Inferior parietal cortex (tissue), 1 donor: ENCODE measurements at regions not wholly inside any gene's neighbourhood (a gene's known extent, or its start where the extent isn't known, plus 50 kb on each side); places are given as distances from the start of the nearest gene placed in this dataset.

ENCODE experiments used
- DNase-seq: peaks from one replicate; pipeline ENCODE4 v3.0.0-alpha.2; 2016; ENCODE audit errors: extremely low spot score

DNA sequence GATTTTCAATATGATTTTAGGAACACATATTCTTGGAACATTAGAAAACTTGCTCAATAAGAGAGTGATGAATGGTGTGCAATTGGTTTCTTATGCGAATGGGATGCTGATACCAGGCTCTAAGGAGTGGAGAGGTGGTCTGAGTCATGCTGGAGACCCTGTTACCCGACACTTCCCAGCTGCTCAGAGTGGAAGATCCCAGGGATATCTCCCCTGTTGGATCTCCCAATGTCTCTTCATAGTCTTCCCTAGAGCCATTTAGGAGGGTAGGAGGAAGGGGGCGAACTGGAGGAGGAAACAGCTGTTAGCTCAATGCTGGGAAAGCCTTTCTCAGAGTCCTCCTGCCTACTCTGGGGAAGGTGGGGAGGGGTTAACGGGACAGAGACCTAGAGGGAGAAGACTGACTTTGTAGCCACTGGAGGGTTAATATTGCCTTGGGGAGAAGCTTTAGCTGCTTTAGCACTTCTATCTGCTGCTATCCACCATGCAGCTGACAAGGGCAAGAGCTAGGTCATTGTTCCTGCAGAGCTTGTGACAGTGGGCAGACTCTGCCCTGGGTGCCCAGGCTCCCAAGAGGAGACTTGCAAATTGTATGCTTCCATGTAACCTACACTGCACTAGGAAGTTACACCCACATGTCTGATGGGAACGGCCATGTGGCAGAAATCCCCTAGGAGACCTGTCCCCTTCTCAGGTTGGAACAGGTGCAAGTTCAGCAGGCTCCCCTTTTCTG is 301.0 kb downstream of the GADD45G start:
- DNase-seq = no peak

DNA sequence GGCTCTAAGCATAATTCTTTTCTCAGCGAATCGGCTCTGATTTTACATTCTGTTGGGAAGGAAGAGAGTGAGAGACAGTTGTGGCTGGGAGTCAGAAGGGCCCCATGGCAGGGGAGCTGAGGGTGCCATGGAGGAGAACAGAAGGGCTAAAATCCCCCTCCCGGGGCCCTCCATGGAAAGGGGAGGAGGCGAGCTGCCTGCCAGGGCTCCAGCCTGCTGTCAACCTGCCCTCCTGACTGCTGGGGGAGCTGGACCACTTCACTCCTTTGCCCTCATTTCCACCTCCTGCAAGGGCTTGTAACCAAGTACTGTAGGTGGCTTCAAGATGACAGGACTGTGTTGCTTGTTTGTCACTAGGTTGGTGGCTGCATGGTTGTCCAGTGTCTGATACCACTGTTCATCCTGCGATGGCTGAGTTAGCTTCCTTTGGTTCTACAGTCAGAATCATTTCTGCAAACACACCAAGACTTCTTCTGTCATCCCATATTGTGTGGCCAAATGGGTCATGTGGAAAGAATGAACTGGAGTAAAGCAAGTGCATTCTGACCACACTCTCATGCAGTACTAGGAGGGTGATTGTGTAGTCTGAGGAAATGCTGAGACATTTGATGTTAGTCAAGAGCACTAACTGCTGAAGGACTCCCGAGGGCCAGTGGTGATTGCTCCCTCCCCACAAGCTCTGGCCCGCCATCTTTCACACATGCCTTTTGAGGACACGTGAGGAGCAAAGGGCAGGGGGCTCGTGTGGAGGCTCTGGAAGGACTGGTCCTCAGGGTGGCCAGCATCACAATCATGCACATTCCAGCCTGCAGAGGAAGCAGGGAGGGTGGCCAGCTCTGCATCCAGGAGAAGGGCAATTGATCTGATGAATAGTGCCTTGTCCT is 307.2 kb downstream of the GADD45G start:
- DNase-seq = no peak

DNA sequence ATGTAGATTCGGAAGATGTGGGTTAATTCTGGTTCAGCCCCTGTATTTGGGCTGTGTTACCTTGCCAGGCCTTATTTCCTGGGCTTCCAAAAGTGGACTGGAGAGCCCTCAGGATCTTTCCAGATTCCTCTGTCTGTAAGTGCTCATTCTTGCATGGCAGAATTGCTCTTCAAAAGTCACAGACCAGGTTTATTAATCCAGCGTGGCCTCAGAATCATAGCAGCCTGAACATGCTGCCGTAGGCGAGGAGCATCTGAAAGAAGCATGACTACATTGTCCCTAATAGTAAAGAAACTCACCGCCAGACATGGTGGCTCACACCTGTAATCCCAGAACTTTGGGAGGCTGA is 307.8 kb downstream of the GADD45G start:
- no peak for DNase-seq

DNA sequence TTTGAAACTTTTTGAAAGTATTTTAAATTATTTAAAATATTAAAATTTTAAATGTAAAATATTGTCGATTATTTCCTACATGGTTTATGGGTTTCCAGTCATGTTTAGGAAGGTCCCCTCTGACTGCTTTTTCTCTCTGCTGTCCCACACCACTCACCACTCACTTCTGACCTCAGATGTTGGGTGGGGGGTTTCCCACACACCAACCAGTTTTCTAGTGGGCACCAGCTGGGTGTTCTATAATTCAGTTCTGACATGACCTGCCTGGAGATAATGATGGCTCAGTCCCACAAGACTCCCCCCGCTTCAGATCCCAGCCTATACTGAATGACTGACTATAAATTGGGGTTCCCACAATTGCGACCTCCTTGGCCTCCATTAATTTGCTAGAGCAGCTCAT is 310.4 kb downstream of the GADD45G start:
- no peak for DNase-seq

DNA sequence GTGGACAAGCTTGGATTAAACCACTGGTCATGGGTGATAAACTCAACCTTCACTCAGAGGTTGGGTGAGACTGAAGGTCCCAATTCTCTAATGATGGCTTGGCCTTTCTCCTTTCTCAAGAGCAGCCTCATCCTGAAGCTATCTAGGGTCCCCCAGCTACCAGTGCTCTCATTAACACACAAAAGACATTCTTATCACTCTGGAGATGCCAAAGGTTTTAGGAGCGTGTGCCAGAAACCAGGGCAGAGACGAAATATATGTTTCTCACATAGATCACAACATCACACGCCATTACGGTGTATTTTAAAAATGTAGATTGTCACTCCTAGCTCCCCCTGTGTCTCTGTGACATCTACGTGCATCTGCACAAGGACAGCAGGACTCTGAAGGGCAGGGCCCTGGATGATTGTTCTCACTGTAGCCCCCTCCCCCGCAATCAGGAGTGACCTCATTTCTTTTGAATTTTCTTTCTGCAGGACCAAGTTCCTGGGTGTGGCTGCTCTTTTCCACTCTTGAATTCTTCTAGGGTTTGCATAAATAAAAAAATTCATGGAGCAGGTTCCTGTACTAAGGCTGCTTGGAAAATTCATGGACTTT is 311.3 kb downstream of the GADD45G start:
- no peak for DNase-seq

DNA sequence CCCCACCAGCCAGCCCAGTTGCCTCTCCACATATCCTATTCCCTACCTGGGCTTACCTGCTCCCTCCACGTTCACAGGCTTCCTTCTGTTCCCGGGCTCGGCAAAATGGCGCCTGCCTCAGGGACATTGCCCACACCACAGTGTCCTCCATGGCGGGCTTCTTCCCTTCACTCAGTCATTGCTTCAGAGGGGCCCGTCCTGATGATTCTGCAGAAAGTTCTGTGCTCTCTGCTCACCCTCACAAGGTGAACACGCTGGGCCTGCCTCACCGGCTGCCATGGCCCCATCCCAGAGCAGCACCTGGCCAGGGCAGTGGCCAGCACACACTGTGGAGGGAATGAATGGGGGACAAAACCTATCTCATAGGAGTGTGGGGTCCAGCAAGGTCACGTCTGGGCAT is 313.0 kb downstream of the GADD45G start:
- no peak for DNase-seq

DNA sequence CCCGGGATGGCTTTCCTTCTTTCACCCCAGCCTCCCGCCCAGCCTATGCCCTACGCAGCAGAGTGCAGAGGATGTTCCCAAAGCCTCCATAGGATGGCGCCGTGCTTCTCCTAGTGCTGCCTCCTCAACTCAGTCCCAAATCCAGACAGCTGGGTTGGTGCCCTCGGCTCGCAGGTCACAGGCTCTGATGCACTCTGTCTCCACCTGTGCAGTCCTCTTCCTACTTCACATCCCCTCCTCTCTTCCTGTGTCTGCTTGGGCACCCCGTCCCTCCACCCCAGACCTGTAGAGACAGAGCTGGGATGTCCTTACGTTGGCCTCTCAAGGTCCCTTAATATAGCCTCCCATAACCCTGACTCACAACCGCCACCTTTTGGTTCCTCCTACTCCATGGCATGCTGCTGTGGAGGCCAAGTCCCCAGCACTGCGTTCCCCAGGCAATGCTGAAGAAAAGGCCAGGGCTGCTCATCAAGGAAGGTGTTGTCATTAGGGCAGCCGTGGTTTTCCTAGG is 314.4 kb downstream of the GADD45G start:
- DNase-seq = no peak

DNA sequence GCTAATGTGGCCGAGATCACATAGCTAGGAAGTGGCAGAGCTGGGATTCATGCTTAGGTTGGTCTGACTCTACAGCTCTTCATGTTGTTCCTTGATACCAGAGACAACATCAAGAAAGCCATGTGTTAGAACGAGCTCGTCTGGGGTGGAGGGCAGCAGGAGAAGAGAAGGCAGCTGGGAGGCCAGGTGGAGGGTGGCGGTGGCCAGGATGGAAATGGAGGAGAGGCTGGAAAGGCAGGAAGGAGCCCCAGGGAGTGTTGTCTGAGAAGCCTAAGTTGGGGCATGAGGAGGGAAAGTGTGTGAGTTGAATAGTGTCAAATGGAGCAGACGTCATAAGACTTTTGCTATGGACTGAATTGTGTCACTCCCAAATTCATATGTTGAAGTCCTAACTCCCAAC is 315.3 kb downstream of the GADD45G start:
- no peak for DNase-seq

DNA sequence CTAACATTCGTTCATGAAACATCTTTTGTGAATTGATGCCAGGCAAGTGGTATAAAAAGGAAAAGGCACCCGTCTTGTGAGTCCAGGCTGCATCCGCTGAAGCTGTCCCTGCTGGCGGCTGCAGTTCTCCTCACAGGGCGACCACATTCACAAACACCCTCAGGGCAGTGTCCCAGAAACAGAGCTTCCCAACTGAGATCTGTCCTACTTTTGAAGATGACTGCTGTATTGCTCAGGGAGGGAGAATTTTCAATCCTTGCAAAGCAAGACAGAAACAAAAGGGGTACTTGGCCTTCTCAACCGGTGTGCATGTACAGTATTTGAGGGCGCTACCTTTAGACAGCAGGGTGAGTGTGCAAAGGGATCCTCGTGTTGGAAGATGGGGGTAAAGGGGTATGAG is 316.1 kb downstream of the GADD45G start:
- DNase-seq = no peak

DNA sequence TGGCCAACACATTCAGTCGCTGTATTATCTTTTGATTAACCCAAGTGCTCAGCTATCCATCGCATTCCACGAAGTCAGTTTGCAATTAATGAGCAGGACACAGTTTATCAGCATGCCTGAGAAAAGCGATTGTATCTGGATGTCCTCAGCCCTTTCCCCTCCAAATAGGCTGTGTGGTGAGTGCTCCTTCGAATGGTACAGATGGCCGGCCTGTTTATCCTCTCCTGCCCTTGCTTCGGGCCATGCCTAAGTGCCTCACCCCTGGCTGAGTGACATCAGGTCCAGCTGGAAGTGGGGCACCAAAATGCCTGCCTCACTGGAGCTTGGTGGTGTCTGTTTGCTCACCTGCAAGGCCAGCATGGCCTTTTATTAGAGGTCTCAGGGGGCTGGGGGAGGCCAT is 317.3 kb downstream of the GADD45G start:
- DNase-seq = no peak

DNA sequence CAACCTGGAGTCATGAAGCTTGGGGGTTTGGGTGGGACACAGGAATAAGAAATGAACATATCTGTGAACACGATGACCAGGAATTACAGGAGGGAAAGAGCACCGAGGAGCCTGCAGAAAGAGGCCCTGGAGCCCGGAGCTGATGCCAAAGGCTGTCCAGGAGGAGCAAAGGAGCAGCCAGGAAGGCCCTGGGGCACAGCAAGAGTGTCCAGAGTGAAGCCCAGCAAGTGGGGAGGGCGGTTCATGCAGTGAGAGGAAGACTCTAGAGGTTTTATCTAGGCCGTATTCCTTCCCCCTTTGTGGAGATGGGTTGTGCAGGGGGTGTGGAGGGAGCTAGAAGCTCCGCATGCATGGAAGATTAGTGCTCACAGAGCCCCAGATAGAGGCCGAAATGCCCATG is 318.4 kb downstream of the GADD45G start:
- no peak for DNase-seq

DNA sequence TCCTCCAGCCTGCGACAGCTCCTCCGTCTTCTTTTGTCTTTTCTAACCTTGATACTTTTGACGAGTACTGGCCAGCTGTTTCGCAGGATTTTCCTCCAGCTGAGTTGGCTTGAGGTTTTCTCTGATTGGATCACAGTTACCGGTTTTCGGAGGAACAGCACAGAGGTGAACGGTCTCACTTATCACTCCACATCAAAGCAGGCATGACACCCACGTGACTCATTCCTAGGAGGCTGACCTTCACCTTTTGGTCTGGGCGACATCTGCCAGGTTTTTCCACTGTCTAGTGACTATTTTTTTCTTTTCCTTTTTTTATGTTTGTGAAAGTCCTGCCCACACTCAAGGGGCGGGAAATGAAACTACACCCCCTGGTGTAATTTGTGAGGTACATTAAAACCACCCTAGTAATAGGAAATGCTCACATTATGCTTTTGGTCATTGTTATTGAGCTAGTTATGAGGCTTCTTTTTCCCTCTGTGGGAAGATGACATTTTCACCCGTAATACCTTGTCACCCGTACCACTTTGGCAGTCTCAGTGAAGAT is 319.2 kb downstream of the GADD45G start:
- no peak for DNase-seq

DNA sequence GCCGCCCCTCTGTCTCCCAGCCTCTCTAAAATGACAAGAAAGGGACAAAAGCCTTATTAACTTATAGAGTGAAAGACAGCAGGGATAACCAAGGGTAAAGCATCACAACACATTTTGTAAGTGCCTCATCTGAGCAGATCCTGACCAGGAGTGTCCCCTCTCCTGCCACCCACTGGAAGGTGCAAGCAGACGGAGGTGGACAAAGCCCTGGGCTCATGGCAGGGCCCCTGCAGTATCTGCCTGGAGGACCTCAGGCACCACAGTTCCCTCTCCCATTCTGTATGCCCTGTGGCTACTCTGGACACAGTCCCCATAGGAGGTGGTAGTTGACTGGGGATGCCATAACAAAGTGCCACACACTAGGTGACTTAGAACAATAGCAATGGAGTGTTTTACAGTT is 319.8 kb downstream of the GADD45G start:
- DNase-seq = no peak

DNA sequence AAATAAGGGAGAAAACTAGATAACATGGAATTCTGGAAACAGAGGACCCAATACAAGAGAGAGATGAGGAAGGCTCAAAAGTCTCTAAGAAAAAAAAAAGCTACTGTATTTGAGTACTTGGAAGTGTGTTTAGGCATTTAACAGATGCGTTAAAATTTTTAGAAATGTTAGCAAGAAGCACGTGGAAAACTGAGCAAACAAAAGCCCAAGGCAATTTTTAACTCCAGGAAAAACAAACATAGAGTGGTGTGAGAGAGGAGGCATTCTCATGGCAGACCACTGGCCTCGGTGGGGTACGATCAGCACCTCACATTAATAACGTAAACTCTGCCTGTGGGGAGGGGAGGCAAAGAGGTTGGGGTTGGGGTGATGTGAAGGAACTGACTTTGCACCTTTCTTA is 321.4 kb downstream of the GADD45G start:
- DNase-seq = no peak

DNA sequence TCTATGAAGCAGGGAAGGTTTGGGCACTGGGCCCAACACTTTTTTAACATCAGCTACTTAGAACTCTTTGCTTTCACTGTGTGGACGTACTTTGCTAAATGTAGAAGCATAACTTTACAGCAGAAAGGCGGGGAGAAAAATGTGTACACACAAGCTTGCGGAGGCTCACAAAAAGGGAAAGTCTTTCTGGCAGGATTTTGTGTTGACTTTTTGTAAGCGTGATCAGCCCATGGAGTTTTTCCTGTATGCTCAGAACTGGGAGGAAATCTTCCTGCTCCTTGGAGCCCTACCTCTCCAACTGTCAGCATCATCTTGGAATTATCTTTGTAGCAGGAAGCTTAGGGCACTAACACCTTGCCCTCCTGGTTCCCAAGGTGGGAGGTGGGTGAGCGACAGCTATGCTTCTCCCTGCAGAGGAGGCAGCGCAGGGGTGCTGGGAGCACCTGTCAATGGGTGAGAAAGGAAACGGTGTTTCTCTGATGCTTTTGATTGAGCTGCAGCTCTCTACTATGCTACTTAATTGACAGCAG is 321.9 kb downstream of the GADD45G start:
- DNase-seq = peak; percentile 68

DNA sequence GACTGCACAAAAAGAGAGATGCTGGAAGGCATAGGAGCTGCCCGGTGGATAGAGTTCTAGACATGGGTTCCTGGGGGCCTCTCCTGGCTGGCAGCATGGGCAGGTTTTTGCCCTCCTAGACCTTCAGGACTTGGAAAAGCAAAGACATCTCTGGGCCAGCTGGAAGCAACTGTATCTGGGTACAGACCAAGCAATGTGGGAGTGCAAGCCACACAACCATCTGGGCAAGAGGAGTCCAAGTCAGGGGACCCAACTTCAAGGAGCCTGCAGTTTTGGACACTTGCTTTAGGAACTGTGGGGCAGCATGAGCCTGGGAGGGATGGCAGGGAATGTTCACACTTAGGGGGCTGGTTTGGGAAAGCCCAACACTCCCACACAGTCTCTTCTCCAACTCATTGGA is 323.3 kb downstream of the GADD45G start:
- DNase-seq = no peak

DNA sequence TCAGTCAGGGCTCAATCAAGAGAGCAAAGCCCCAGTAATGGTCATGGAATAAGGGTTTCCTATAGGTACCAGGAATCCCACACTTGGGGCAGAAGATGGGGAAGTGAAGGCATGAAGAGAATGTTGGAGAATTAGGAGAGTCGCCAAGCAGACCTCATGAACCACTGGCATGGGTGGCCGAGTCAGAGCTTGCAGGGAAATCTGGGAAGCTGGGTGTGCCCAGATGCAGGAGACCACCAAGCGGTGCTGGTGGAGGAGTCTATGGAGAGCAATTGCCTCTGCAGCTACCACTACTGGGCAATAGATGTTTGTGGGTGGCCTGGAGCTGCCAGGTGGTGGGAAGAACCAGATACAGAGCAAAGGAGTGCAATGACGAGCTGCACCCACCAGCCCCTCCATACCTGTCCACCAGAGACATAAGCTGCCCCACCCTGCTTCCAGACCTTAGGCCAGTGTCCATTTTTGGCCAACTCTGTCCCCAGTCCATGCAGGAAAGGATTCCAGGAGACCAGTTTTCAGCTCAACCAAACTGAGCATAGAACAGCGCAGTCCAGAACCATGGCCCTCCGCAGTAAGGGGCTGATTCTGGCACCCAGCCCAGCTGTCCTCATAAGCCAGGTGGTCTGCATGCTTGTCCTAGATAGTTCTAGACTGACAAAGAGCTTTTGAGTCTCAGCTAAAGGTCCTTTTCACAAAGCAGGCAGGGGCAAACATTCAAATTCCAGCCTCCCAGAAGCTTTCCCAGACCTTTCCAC is 323.9 kb downstream of the GADD45G start:
- DNase-seq = no peak

DNA sequence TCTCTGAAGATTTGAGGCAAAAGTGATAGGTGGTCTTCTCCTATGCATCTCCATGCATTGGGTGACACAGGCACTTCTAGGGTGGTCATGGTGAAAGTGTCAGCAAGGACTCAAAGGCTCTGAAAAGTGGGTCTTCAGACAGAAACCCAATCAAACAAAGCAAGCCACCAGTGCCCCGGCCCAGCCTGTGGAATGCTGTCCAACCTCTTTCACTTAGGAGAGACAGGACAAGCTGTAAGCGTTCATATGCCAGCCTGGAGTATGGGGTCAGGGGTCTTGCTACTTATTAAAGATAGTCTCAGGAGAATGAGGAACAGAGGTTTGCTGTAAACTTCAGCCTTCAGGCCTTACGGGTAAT is 324.5 kb downstream of the GADD45G start:
- DNase-seq = no peak

DNA sequence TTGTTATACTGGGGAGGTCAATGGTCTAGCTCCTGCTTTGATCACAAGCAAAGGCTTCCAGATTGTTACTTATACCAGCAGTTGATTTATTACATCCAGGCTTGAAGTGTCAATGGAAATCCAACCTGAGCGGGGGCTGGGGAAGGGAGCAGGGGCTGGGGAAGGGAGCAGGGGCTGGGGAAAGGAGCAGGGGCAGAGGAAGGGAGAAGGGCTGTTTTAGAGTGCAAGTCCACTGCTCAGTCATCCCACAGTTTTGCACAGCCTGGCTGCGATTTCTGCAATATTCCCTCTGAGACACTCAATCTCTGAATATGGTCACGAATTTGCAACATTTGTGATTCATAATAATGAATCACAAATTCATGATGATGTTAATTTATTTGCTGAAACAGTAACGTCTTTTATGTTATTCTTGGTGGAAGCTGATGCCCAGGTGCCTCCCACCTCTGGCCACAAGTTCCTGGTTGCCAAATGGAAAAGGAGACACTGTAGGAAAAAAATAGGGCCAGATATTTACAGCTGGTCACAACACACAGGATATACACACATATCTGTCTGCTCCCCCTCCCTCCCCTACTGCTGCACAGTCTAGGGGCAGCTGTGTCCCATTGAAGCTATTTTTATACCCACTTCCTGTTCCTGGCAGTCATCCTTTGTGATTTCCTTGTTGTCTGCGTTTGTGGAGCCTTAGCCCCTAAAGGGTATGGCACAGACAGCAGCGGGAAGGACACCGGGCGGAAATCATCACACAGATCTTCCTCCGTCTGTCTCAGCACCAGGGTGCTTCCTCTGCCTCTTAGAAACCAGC is 325.1 kb downstream of the GADD45G start:
- no peak for DNase-seq

DNA sequence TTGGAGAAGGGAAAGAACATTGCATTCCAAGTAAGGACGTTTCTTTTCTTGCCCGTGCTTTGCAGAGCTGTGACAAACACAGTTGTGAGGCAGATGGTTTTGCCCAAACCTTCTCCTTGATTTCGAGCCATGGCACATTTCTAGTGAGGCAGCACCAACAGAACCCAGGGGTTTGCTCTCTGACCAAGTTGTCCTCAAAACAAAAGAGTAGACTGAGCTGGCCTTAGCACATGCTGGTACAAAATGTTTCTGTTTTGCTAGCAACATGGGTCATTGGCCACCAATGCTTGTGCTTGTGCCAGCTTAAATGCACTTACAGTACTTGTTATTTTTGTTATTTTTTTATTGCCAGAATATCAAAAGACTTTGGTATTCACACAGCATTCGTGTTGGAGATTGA is 328.8 kb downstream of the GADD45G start:
- no peak for DNase-seq

DNA sequence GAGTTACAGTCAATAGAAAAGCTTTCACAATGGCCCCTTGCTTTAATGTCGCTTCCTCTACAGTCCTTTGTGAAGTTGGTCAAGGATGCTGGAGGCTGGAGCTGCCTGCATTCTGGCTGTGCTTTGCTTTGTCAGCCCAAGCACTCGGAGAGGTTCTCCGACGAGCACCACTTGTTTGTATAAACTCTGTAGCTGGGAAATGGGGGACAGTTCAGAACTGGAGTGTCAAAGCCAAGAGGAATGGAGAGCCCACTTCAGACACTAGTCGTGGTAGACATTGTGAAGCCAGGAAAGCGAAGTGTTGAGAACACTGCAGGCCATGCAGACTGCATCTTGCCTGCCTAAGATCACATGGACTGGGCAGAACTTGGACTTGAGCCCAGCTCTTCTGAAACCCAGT is 330.3 kb downstream of the GADD45G start:
- no peak for DNase-seq
